Lower leg skin (tissue), 4 donors: ENCODE measurements at regions not wholly inside any gene's neighbourhood (a gene's known extent, or its start where the extent isn't known, plus 50 kb on each side); places are given as distances from the start of the nearest gene placed in this dataset.

Experiments
- DNase-seq, 2 donors: peaks; one replicate each; pipeline ENCODE4 v3.0.0-alpha.2; 2019; ENCODE audit warnings: low spot score in 2 of 2
- H3K4me3 ChIP-seq: fragments of 200-600 bp; sonication (generic); 2 replicates; pipeline ENCODE4 v1.5.1; 2017; ENCODE audit warnings: mild to moderate bottlenecking, low read depth; ENCODE audit not compliant: poor library complexity, severe bottlenecking
- CTCF ChIP-seq, 3 donors: fragments of 450-650 bp; IDR thresholded peaks; one replicate each; pipeline ENCODE4 v1.5.1; 2016; ENCODE audit warnings: antibody characterized with exemption in 3 of 3, mild to moderate bottlenecking in 3 of 3, moderate library complexity in 2 of 3
- POLR2A ChIP-seq, 2 donors: fragments of 450-650 bp; IDR thresholded peaks; one replicate each; pipeline ENCODE4 v1.6.1; 2016 to 2017; ENCODE audit warnings: antibody characterized with exemption in 2 of 2, mild to moderate bottlenecking in 1 of 2, moderate library complexity in 1 of 2
- WGBS, 2 donors: methylation state at CpG; one replicate each; pipeline ENCODE4 v1.1.5; 2018; 5-methylcytosine and 5-hydroxymethylcytosine counted together
- intact Hi-C: fragments of 100-400 bp; cut with DNase I; formaldehyde crosslinking; loops from one replicate; pipeline ENCODE4 v1.15.0; 2023; ENCODE audit warnings: low total_unique reads

- H3K4me3 ChIP-seq: no peak overlapping the region
- 43 to 59% methylated on average over 2 of the region's 2 CpGs for WGBS, 2 donors
- TF ChIP-seq CTCF (IDR thresholded peaks at IDR 0.05) (no peak), POLR2A (IDR thresholded peaks at IDR 0.05) (no peak)
- peak in 1 of 2 donors; percentile 31 for DNase-seq
- intact Hi-C loops: no loop called here
Measured at GRCh38 chr4:17109126-17109525, 210.7 kb upstream of the LDB2 start.

- TF ChIP-seq POLR2A (IDR thresholded peaks at IDR 0.05) (no peak), CTCF (IDR thresholded peaks at IDR 0.05) (no peak)
- no peak overlapping the region for H3K4me3 ChIP-seq
- 45 to 68% methylated on average over 1 of the region's 1 CpG for WGBS, 2 donors
- DNase-seq: no peak
- intact Hi-C loops: no loop called here
Measured at GRCh38 chr4:17103231-17103630, 204.8 kb upstream of the LDB2 start.

- 62 to 65% methylated on average over 2 of the region's 2 CpGs for WGBS, 2 donors
- TF ChIP-seq POLR2A (IDR thresholded peaks at IDR 0.05): no peak
- no peak for TF ChIP-seq CTCF (IDR thresholded peaks at IDR 0.05)
- H3K4me3 ChIP-seq: no peak overlapping the region
- intact Hi-C loops: no loop called here
- DNase-seq: no peak
Measured at GRCh38 chr4:17098996-17099395, 200.6 kb upstream of the LDB2 start.

GRCh38 chr4:17098401-17098800 lies 200.0 kb upstream of the LDB2 start:
- no peak overlapping the region for H3K4me3 ChIP-seq
- DNase-seq: no peak
- intact Hi-C loops: no loop called here
- WGBS, 2 donors: 59 to 60% methylated on average over 4 of the region's 4 CpGs
- TF ChIP-seq CTCF (IDR thresholded peaks at IDR 0.05) (no peak), POLR2A (IDR thresholded peaks at IDR 0.05) (no peak)

DNA sequence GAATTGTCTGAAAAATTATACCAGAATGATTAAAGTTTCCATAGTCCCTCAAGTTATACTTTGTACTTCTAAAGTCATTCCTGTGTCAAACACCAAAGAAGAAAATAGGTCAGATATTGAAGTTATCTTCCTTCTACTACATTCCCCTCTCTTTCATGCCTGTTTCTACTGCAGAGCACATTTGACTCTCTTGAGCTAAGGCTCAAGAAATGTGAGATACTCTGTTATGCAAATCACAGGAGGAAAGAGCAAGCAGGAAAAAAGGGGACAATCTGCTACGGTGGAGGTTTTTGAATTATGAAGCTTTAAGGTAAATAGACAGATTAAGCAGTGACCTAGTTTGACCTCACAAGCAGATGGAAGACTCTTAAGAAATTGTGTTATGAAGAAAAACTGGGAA lies 198.9 kb upstream of the LDB2 start:
- intact Hi-C loops: no loop called here
- WGBS, 2 donors: 54 to 71% methylated on average over 1 of the region's 1 CpG
- DNase-seq: no peak

More for the DNA sequence above, 198.9 kb upstream of the LDB2 start:
- H3K4me3 ChIP-seq: no peak overlapping the region
- TF ChIP-seq POLR2A (IDR thresholded peaks at IDR 0.05): no peak
- TF ChIP-seq CTCF (IDR thresholded peaks at IDR 0.05): no peak
